HepG2 (cell line): ENCODE measurements at regions not wholly inside any gene's neighbourhood (a gene's known extent, or its start where the extent isn't known, plus 50 kb on each side); places are given as distances from the start of the nearest gene placed in this dataset.

Source experiments
- ATAC-seq: fragments of 200-7000 bp; cut with Tn5 transposase; 3 replicates; pipeline ENCODE4 v1.9.1; 2020; ENCODE audit warnings: mild to moderate bottlenecking, moderate library complexity
- BruUV-seq: library from RNA; stranded (reverse); fragments of 400-500 nt; replicated peaks from 2 replicates; lab custom pipeline; 2021; lab: Mats Ljungman, UMichigan
- CTCF ChIA-PET: fragments of 300-600 bp; formaldehyde crosslinking; extraction: SDS; loops from one replicate; lab custom pipeline; 2021; ENCODE audit warnings: low total read pairs, inconsistent platforms, low intra/inter-chr PET ratio; lab: Yijun Ruan, JAX
- POLR2A ChIA-PET: fragments of 350-600 bp; sonication (Branson Sonifier 250); formaldehyde crosslinking; loops from one replicate; lab custom pipeline; 2020; ENCODE audit warnings: antibody characterized with exemption, inconsistent platforms; lab: Yijun Ruan, JAX
- DNase-seq: peaks from one replicate; pipeline ENCODE4 v3.0.0-alpha.2; 2015; ENCODE audit warnings: low spot score
- FAIRE-seq: peaks from 3 replicates; lab custom pipeline; 2011; peaks lifted over from hg19 to GRCh38; lab: Jason Lieb, UNC
- H2AFZ ChIP-seq: one replicate; pipeline ENCODE4 v1.6.1; 2011; ENCODE audit warnings: low read length, inconsistent platforms
- H3K27ac ChIP-seq: fragments of 300-600 bp; 3 replicates; pipeline ENCODE4 v1.8.0; 2011; ENCODE audit warnings: mixed run types, mild to moderate bottlenecking, mixed read lengths, low read length, inconsistent platforms; ENCODE audit not compliant: insufficient read depth; ENCODE audit errors: extremely low read length
- H3K27me3 ChIP-seq, 2 experiments: fragments of 200-600 bp in 1 of 2; 2 replicates in 1 of 2; 3 replicates in 1 of 2; pipeline versions ENCODE4 v1.6.0 to v1.8.0; 2011; ENCODE audit warnings: low read length in 2 of 2, mild to moderate bottlenecking in 2 of 2, moderate library complexity in 2 of 2, inconsistent platforms in 1 of 2; ENCODE audit not compliant: insufficient read depth in 2 of 2, control insufficient read depth in 1 of 2
- H3K36me3 ChIP-seq, 2 experiments: fragments of 200-600 bp in 1 of 2; replicated peaks in 1 of 2; 2 replicates in 1 of 2; 3 replicates in 1 of 2; pipeline versions ENCODE4 v1.5.1 to v1.8.0; 2011; ENCODE audit warnings: low read length in 2 of 2, inconsistent platforms in 1 of 2; ENCODE audit not compliant: insufficient read depth in 2 of 2, control insufficient read depth in 1 of 2
- H3K4me1 ChIP-seq: 2 replicates; pipeline ENCODE4 v1.5.1; 2012; ENCODE audit warnings: low read length, inconsistent platforms; ENCODE audit not compliant: insufficient read depth
- H3K4me2 ChIP-seq: 2 replicates; pipeline ENCODE4 v1.6.0; 2011; ENCODE audit warnings: low read depth, low read length, inconsistent platforms
- H3K4me3 ChIP-seq, 3 experiments: fragments of 200-600 bp in 1 of 3; sonication (generic), shearing (Covaris generic) in 1 of 3; replicated peaks in 1 of 3; 2 replicates each; pipeline ENCODE4 v1.5.1; 2011 to 2016; ENCODE audit warnings: low read length in 3 of 3, inconsistent platforms in 2 of 3, low read depth in 2 of 3, mild to moderate bottlenecking in 2 of 3, control low read depth in 1 of 3, mixed read lengths in 1 of 3; ENCODE audit not compliant: insufficient read depth in 1 of 3
- H3K79me2 ChIP-seq: one replicate; pipeline ENCODE4 v1.6.1; 2011; ENCODE audit warnings: low read length, inconsistent platforms; ENCODE audit not compliant: insufficient read depth
- H3K9ac ChIP-seq: 2 replicates; pipeline ENCODE4 v1.6.0; 2011; ENCODE audit warnings: mild to moderate bottlenecking, low read depth, low read length, inconsistent platforms; ENCODE audit not compliant: insufficient read depth
- H3K9me3 ChIP-seq: 2 replicates; pipeline ENCODE4 v1.5.1; 2012; ENCODE audit warnings: mild to moderate bottlenecking, low read length
- H4K20me1 ChIP-seq: 2 replicates; pipeline ENCODE4 v1.6.0; 2011; ENCODE audit warnings: inconsistent platforms, mild to moderate bottlenecking, low read length, moderate library complexity; ENCODE audit not compliant: insufficient read depth
- JUN ChIP-seq: sonication (generic); formaldehyde crosslinking; IDR thresholded peaks from 2 replicates; pipeline ENCODE4 v1.4.0; 2020; ENCODE audit warnings: mild to moderate bottlenecking, missing genetic modification reagents
- KMT2B ChIP-seq: IDR thresholded peaks from 2 replicates; pipeline ENCODE4 v1.6.1; 2016; ENCODE audit warnings: missing genetic modification reagents, missing compliant biosample characterization
- MEIS2 ChIP-seq: sonication (generic); formaldehyde crosslinking; IDR thresholded peaks from 2 replicates; pipeline ENCODE4 v1.9.0; 2021; ENCODE audit warnings: mild to moderate bottlenecking, missing genetic modification reagents
- PPARG ChIP-seq: conservative IDR thresholded peaks from 2 replicates; pipeline ENCODE4 v1.6.1; 2016; ENCODE audit warnings: missing biosample characterization, missing genetic modification reagents
- RELA ChIP-seq: sonication (generic); formaldehyde crosslinking; IDR thresholded peaks from 2 replicates; pipeline ENCODE4 v1.4.0; 2020; ENCODE audit warnings: missing genetic modification reagents
- REPIN1 ChIP-seq: sonication (generic); formaldehyde crosslinking; IDR thresholded peaks from 2 replicates; pipeline ENCODE4 v1.8.0; 2022; ENCODE audit warnings: missing genetic modification reagents, low read depth, mild to moderate bottlenecking, borderline replicate concordance
- ZFAT ChIP-seq: sonication (generic); formaldehyde crosslinking; conservative IDR thresholded peaks from 2 replicates; pipeline ENCODE4 v1.8.1; 2023; ENCODE audit warnings: missing genetic modification reagents, inconsistent platforms
- ZNF546 ChIP-seq: sonication (generic); formaldehyde crosslinking; conservative IDR thresholded peaks from 2 replicates; pipeline ENCODE4 v1.8.1; 2023; ENCODE audit warnings: mild to moderate bottlenecking, missing genetic modification reagents
- ZNF749 ChIP-seq: sonication (generic); formaldehyde crosslinking; IDR thresholded peaks from 2 replicates; pipeline ENCODE4 v1.8.0; 2022; ENCODE audit warnings: mild to moderate bottlenecking, missing genetic modification reagents, moderate library complexity, borderline replicate concordance
- ZNF800 ChIP-seq: sonication (generic); formaldehyde crosslinking; IDR thresholded peaks from 2 replicates; pipeline ENCODE4 v1.4.0; 2020; ENCODE audit warnings: missing genetic modification reagents
- WGBS: methylation state at CpG from one replicate; pipeline ENCODE4 v1.1.6; 2017; ENCODE audit warnings: low lambda C conversion rate; 5-methylcytosine and 5-hydroxymethylcytosine counted together
- in situ Hi-C: cut with HindIII; loops from 2 replicates; pipeline ENCODE4 v1.10.0; 2017; ENCODE audit warnings: low pct_unique_long_range_greater_than_20kb; ENCODE audit not compliant: extremely low pct_ligation_motif_present
- intact Hi-C: fragments of 100-400 bp; cut with micrococcal nuclease; formaldehyde crosslinking; loops from one replicate; pipeline ENCODE4 v1.10.0; 2022; ENCODE audit not compliant: unreplicated experiment
- TF ChIP-seq, protein P1 (sequence below): IDR thresholded peaks from 2 replicates; pipeline ENCODE4 v1.6.1; 2016; ENCODE audit warnings: missing compliant biosample characterization, missing genetic modification reagents, borderline replicate concordance
- TF ChIP-seq, protein P2 (sequence below): sonication (generic); formaldehyde crosslinking; IDR thresholded peaks from 2 replicates; pipeline ENCODE4 v1.4.0; 2020; ENCODE audit warnings: mild to moderate bottlenecking, missing genetic modification reagents
- TF ChIP-seq, protein P3 (sequence below): sonication (generic); formaldehyde crosslinking; IDR thresholded peaks from 2 replicates; pipeline ENCODE4 v1.4.0; 2020; ENCODE audit warnings: missing genetic modification reagents; ENCODE audit errors: not compliant biosample characterization

- no peak for TF ChIP-seq ZNF546 (CRISPR knock-in tag)
- no peak for TF ChIP-seq ZNF749 (CRISPR knock-in tag)
- no peak for TF ChIP-seq PPARG (CRISPR knock-in tag)
- TF ChIP-seq KMT2B (CRISPR knock-in tag), result no peak
- no peak for TF ChIP-seq REPIN1 (CRISPR knock-in tag)
- TF ChIP-seq, all 625 proteins: peak for 0
Observed at GRCh38 chr7:25886387-25887240, 265.4 kb upstream of the NFE2L3 start (continued).

- Histone ChIP-seq H3K4me1 (no peaks in the 10 kb centered on the region), H4K20me1 (no peaks in the 10 kb centered on the region), H3K79me2 (no peaks in the 10 kb centered on the region), H3K27me3 (peaks cover 0 to 11% of the 10 kb centered on the region in 2 experiments; a peak in 2 of 5 replicates), H3K4me3 (no peak overlapping the region), H3K4me2 (no peak overlapping the region), H3K36me3 (no peaks in the 10 kb centered on the region), H2AFZ (no peak overlapping the region), H3K9ac (no peak overlapping the region), H3K9me3 (no peaks in the 10 kb centered on the region), H3K27ac (no peak overlapping the region)
- DNase-seq (no peak), ATAC-seq (no peak), FAIRE-seq (no peak)
- intact Hi-C loops, result no loop called here
- 23% methylated on average over 3 of the region's 3 CpGs for WGBS
- in situ Hi-C loops, result loop anchor here (25.0 kb wide), 1 partner anchor 400 kb away; the partner anchor contains the start of gene SNX10
- POLR2A ChIA-PET, result no interaction called here
- BruUV-seq, result no TSS peak
- CTCF ChIA-PET, result no interaction called here
- TF ChIP-seq, protein P1, sequence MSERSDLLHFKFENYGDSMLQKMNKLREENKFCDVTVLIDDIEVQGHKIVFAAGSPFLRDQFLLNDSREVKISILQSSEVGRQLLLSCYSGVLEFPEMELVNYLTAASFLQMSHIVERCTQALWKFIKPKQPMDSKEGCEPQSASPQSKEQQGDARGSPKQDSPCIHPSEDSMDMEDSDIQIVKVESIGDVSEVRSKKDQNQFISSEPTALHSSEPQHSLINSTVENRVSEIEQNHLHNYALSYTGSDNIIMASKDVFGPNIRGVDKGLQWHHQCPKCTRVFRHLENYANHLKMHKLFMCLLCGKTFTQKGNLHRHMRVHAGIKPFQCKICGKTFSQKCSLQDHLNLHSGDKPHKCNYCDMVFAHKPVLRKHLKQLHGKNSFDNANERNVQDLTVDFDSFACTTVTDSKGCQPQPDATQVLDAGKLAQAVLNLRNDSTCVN (CRISPR knock-in tag), result no peak
- TF ChIP-seq, protein P2, sequence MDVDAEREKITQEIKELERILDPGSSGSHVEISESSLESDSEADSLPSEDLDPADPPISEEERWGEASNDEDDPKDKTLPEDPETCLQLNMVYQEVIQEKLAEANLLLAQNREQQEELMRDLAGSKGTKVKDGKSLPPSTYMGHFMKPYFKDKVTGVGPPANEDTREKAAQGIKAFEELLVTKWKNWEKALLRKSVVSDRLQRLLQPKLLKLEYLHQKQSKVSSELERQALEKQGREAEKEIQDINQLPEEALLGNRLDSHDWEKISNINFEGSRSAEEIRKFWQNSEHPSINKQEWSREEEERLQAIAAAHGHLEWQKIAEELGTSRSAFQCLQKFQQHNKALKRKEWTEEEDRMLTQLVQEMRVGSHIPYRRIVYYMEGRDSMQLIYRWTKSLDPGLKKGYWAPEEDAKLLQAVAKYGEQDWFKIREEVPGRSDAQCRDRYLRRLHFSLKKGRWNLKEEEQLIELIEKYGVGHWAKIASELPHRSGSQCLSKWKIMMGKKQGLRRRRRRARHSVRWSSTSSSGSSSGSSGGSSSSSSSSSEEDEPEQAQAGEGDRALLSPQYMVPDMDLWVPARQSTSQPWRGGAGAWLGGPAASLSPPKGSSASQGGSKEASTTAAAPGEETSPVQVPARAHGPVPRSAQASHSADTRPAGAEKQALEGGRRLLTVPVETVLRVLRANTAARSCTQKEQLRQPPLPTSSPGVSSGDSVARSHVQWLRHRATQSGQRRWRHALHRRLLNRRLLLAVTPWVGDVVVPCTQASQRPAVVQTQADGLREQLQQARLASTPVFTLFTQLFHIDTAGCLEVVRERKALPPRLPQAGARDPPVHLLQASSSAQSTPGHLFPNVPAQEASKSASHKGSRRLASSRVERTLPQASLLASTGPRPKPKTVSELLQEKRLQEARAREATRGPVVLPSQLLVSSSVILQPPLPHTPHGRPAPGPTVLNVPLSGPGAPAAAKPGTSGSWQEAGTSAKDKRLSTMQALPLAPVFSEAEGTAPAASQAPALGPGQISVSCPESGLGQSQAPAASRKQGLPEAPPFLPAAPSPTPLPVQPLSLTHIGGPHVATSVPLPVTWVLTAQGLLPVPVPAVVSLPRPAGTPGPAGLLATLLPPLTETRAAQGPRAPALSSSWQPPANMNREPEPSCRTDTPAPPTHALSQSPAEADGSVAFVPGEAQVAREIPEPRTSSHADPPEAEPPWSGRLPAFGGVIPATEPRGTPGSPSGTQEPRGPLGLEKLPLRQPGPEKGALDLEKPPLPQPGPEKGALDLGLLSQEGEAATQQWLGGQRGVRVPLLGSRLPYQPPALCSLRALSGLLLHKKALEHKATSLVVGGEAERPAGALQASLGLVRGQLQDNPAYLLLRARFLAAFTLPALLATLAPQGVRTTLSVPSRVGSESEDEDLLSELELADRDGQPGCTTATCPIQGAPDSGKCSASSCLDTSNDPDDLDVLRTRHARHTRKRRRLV (CRISPR knock-in tag), result no peak
- TF ChIP-seq RELA (CRISPR knock-in tag) (no peak), ZFAT (CRISPR knock-in tag) (no peak), JUN (no peak), ZNF800 (CRISPR knock-in tag) (no peak), MEIS2 (CRISPR knock-in tag) (no peak)
- TF ChIP-seq, protein P3, sequence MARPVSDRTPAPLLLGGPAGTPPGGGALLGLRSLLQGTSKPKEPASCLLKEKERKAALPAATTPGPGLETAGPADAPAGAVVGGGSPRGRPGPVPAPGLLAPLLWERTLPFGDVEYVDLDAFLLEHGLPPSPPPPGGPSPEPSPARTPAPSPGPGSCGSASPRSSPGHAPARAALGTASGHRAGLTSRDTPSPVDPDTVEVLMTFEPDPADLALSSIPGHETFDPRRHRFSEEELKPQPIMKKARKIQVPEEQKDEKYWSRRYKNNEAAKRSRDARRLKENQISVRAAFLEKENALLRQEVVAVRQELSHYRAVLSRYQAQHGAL, result no peak
Observed at GRCh38 chr7:25887266-25887665, 264.7 kb upstream of the NFE2L3 start.
